GM18868 (cell line): ENCODE measurements at regions not wholly inside any gene's neighbourhood (a gene's known extent, or its start where the extent isn't known, plus 50 kb on each side); places are given as distances from the start of the nearest gene placed in this dataset.

ENCODE experiments used
- ATAC-seq: cut with Tn5 transposase; IDR thresholded peaks from one replicate; pipeline ENCODE4 v1.9.1; 2021; ENCODE audit warnings: mild to moderate bottlenecking, moderate library complexity; ENCODE audit not compliant: unreplicated experiment

DNA sequence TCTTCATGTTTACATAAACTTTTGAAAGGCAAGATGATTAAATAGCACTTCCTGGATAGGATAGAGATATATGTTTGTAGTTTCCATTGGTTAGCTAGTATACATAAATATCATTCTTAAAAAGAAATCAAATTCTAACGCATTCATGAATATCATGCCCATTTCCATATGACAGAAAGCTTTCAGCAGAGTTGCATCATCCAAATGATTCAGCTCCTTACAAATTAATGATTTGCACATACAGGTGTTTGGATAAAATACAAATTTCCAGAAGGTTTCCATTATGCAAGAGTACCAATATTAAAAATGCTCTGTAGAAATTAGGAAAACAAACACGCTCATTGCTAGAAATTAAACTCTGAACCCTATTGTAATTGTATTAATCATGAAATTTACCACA is 264.4 kb downstream of the FOXG1 start:
- ATAC-seq, result no peak

DNA sequence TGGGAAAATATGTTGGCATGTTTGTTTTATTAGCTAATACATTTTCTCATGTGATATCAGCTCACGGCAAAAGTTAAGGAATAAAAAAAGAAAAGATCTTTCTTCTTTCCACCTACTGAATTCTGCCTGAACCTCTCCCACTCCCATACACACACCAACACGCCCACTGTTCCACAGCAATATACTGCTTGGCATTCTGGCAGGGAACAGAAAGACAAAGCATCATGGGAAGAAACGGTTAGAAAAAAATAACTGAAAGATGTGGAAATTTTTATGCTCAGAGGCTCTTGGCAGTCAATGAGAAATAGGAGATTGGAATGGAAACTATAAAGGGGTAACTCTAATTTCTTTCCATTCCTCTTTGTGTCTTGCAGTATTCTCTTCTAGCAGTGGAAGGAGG is 268.5 kb downstream of the FOXG1 start:
- ATAC-seq, result no peak

DNA sequence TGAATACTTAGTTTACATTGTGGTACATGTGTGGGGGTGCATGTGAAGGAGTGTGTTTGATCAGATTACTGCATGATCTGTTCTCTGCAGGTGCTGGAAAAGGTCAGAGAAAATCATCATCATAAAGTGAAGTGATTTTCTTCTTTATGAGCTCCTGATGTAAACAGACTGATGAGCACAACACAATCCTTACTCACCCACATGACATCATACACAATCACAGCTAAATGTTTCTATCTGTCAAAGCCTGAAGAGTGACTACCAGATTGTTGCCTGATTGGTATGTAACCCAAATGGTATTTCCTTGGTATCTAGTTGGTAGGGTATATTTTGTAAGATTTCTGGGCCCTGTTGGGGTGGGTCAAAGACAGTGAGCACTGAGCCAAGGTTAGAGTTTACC is 270.8 kb downstream of the FOXG1 start:
- no peak for ATAC-seq

DNA sequence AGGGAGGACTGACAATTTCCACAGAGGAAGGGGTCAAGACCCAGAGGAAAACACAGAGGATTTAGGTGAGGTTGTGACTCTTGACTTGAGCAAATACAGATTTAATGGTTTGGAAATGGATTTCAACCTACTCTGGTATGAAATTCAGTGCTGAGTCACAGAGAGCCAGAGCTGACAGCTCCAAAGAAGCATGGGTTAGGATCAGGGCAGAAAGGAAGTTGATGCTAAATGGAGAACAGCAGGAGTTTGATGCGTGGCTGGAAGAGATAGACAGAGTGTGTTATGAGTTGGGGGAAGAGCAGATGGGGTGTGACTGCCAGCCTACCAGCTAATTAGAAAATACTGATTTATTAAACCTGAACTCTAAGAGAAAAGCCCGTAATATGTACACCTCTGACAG is 272.6 kb downstream of the FOXG1 start:
- no peak for ATAC-seq

DNA sequence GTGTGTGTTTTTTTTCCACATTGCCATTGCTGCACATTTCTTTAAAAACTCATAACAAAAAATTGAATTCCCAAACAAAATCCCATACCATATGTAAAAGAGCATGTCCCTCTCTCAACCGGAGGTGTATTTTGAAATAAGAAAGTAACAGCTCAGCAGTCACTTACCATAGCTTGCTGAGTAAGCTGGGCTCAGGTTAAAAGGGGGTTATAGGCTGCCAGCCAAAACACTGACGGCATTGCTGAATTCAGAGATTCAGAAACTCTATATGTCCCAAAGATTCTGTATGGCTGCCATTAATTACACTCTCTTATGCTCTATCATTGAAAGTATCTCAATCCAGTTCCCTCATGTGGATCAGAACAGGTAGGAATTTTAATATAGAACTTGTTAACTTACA is 276.0 kb downstream of the FOXG1 start:
- ATAC-seq, result no peak

DNA sequence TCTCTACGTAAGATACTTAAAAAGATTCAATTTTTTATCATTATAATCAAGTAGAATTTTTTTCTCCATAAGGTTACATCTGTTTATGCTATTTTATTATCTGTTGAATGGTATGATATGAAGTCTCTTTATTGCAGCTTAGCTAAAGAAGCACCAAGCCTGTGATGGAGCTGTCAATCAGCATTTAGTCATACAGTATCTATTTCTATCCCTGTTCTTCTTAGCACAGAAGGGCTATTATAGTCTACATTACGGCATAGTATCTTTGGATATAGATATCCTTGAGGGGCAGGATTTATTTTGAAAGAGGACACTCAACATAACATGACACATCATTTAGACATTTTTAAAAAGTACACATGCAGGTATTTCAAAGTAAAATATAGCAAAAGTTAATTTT is 277.1 kb downstream of the FOXG1 start:
- ATAC-seq, result no peak

DNA sequence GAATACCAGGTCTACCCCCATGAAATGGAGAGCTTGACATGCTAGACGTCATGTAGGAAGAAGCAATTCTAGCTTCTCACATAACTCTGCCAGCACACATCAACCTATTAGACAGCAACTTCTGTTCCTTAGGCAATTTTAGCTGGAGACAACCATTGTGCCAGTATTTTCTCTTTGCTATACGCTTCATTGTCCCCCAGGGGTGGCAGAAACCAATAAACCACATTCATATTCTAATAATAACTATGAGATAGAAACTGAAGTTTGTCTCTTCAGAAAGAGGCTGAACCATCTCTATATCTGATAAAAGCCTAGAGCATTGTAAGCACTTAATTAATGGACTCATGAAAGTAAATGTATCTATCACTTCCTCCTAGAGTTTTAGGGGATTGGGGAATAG is 278.6 kb downstream of the FOXG1 start:
- no peak for ATAC-seq

DNA sequence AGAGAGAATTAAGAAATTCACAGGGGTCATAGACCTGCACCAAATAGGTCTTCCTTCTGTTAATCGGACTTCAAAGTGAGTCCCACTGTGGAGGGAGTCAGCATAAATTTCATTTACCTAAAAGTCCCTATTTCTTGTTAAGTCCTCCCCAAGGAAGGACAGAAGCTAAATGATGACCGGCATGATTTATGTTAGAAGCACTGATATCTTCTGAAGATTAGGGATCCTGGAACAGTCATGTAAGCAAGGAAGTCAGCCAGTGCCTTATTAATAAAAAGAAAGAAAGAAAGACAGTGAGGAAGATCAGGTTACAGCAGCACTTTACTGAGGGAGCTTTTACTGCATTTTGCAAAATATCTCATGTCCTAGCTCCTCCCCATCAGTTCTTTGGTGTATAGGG is 287.5 kb downstream of the FOXG1 start:
- no peak for ATAC-seq

DNA sequence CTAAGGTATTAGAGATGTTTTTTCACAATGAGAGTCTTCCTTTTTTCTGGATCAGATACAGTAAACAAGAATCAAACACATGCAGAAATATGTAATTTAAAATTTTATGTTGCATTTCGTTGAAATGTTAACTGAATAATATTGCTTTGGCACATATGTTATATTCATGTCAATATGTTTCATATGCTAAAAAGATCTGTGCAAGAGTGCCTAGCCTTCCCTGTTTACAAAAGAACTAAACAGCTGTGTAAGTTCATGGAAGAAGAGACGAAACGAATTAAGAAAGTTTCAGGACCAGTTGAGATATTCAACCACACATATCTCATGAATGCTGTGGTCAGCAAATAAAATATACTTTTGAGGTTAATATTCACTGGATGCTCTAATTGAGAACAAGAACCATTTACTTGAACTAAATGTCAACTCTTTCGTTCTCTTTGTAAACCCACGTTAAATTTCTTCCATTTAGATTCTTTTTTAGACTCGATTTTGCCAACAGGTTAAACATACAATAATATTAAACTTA is 289.5 kb downstream of the FOXG1 start:
- ATAC-seq, result no peak

DNA sequence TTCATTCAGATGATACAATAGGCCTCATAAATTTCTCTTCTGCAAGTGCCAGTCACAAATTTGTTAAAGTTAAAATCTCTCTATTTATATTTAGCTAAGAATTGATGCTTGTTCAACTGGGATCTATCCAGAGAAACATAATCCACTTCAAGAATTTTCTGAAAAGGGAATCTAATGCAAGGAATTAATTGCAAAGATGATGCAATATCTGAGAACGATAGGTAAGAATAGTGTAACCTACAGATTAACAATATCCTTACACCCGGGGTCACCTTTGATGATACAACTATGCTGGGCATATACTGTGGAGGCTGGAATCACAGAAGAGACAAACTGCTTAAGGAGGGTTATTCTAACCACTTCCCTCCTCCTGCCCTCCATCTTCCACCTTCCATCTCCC is 295.1 kb downstream of the FOXG1 start:
- no peak for ATAC-seq

DNA sequence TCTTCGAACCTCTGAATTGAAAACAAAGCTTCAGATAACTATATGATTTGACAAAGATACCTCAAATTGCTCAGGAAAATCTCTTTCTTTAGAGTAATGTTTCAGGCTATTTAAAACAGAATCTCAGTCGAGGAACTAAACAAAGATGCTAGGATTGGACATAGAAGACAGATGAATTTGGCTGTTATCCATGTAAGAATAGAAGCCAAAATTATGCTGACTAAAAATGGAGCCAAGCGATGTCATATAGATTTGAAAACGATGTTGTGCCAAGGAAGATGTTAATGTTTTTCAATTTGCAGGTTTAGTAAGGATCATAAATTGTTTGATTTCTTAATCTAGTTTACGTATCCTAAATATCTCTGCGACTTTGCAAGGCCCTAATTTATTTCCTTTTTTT is 295.9 kb downstream of the FOXG1 start:
- ATAC-seq, result no peak

DNA sequence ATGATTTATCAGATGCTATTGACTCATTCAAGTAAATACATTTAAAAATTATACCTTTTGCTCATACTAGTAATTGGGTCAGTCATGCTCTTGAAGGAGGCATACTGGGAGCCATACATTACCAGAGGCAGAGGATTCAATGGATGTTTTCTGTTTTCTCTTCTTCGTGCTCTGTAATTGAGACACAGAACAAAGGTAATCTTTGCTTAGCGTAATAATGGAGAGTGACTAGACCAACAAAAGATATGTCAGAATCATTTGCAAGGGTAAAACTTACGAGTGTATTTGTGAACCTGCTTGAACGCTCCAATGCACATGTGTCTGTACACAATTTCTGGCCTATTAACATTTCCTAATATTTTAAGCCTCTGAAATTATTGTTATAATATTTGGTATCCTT is 296.4 kb downstream of the FOXG1 start:
- ATAC-seq, result no peak

DNA sequence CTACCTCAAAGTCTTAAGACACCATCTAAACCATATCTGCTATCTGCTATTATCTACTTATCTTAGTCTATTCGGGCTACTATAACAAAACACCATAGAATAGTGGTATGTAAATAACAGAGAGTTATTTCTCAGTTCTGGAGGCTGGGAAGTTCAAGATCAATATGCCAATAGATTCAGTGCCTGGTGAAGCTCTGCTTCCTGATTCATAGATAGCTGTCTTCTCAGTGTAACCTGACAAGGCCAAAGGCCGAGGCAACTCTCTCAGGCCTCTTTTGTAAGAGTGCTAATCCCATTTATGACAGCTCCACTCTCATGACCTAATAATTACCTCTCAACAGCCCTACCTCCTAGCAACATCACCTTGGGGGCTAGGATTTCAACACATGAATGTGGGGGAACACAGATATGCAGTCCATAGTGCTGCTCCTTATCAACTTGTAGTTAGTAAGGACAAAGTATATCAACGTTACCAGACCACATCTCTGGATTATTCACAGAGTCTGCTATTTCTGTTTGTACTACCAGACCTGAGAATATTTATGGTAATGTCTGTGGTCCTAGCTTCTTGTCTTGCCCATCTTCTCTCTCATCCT is 297.8 kb downstream of the FOXG1 start:
- no peak for ATAC-seq

DNA sequence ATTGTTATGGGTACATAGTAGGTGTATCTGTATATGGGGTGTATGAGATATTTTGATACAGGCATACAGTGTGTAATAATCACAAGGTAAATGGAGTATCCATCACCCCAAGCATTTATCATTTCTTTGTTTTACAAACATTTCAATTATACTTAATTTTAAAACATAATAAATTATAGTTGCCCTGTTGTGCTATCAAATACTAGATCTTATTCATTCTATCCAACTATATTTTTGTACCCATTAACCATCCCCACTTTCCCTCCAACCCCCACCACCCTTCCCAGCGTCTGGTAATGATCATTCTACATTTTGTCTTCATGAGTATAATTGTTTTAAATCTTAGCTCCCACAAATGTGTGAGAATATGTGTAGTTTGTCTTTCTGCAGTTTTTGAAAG is 302.6 kb downstream of the FOXG1 start:
- ATAC-seq, result no peak

DNA sequence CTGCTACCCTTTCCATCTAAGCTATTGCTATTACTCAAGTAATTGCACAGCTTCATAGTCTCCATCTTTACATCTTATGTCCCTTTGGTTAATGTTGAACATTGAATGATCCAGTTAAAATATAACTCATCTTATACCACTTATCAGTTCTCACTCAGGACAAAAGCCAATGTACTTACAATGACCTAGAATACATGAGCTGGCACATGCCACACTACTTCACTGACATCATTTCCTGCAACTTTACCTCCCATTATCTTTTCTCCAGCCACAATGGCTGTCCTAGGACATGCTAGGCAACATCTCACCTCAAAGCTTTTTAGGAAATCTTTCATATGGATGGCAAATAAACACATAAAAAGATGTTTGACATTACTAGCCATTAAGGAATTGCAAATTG is 309.2 kb downstream of the FOXG1 start:
- ATAC-seq, result no peak

DNA sequence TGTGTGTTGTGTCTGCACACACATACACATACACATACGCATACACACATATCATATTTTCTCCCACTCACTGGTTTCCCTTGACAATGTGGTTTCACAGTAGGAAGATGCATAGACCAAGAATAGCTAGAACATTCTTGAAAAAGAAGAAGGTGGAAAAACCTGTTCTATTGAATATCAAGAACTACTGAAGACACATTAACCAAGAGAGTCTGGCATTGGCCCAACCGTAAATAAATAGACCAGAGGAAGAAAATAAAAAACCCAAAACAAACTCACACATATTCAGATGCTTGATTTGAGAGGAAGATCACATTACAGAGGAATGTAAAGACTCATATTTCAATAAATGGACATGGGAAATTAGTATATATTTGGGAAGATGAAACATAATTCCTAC is 311.3 kb downstream of the FOXG1 start:
- ATAC-seq, result no peak

DNA sequence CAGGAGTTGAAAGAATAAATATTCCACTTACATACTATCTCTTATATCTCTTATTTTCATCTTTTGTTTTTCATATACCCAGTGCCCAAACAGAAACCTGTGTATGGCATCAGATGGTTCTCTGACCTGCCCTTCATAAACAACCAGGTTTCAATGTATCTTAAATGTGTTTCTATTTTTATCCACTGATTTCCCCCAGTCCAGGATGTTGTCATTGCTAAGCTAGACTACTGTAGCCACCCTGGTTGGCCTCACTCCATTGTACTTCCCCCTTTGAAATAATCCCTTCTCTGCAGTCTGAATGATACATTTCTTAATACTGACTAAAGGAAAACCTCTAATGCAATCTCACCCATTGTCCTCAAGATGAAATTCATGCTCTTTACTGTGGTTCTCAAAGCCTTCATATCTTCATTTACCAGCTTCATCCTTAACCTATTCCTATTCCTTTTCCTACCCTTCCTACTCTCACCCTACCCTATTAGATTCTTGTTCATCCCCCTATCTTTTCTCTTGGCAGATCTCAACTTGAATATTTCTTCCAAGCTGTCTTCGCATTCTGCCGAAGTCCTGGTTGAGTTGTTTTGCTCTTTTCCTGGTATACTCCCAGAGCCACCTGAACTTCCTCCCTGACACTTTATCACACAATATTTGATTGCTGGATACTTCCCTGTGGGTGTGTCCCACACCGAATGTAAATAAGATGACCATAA is 312.4 kb downstream of the FOXG1 start:
- ATAC-seq, result peak; percentile 63

DNA sequence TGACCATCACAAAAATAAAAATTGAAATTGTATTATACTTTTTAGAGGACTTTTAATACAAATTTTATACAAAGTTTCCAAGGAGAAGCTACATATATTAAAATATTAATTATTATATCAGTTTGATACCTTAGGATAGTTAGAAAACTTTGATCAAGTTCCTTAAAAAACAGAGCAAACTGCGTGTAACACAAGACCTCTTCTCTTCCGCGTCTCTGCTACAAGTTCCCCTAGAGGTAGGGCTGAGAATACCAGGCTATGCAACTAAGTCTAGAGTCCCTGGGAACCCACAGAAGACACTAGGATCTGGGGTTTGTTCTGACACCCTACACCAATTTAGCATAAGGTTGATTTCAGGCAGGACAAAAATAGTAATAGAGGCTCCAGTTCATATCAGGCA is 319.0 kb downstream of the FOXG1 start:
- ATAC-seq, result peak; percentile 97

DNA sequence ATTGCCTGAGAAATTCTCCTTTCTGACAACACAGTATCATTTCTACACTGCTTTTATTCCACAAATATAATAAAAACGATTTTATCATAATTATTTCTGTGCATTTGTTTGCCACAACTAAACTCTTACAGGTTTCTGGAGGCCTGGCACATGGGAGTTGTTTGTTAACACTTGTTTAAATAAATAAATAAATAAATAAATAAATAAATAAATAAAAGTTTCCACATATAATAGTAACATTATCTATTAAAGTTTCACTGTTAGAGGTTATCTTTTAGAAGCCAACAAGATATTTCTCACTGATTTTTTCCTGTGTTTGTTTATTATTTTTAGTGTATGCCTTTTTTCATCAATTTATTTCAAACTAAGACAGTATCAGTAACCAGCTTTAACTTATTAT is 323.3 kb downstream of the FOXG1 start:
- no peak for ATAC-seq

DNA sequence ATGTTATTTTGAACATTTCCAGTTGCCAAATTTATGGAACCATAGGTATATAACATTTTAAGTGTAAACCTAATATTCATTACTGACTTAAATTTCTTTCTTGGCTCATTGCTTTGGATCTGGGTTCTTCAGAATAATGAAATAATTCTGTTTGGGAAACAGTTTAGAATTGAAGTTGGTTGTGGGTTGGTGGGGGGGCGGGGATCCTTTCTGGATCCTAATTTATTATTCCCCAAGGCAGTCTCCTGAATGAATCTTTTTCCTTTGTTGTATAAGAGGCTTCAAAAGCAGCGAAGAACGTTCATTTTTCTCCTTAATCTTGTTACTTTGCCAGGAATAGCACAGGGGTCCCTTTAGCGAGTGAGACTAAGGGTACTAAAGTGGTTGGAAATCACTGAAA is 325.5 kb downstream of the FOXG1 start:
- no peak for ATAC-seq

DNA sequence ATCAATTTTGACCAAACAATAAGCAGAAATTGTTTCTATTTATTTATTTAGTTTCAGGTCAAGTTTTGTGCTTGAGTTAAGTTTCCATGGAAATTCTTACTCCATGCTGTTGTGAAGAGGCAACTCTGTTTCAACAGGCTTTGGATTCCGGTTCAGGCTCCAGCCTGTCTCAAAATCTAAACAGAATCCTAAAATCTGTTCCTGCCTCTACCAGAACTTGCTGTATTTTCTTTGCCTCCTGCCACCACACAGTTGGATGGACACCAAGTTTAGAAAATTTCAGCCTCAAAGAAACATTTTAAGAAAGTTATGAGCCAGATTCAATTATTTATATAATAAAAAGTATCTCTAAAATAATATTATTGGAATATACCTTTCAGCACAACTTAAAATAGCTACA is 330.9 kb downstream of the FOXG1 start:
- no peak for ATAC-seq

DNA sequence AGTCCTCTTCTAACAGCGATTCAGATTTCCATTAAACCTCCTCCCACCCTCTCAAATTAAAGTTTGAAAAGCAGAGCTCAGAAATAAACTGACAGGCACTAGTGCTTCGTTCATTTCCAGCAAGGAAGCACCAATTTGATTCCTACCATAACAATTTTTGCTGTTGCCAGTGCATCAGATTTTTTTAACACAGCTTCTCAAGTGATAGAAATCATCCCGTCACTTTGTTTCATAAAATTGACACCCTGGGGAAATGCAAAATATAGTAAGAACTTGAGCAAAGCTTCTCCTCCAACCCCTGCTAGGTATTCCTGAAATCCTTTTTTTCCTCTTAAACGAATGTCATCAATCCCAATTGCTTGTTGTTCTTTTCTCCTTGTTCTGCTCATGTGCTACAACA is 332.1 kb downstream of the FOXG1 start:
- ATAC-seq, result no peak

DNA sequence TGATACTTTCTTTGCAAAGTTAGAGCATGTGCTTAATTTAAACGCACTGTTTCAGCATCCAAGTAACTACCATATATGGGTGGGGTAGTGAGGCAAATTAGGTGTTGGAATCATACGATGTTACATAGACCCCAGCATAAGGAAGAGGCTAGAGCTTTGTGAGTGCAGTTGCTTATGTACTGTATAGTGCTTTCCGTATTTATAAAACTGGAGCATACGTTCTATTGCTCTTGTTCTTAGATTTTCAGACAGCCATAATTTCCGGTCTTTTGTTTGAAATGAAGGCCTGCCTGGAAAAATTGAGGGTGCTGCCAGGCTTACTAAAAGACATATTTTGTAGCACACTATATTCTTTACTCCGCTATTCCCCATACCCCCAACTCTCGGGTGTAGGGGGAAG is 335.7 kb downstream of the FOXG1 start:
- ATAC-seq, result no peak
